OCI-LY1 (cell line): ENCODE measurements at regions not wholly inside any gene's neighbourhood (a gene's known extent, or its start where the extent isn't known, plus 50 kb on each side); places are given as distances from the start of the nearest gene placed in this dataset.

ENCODE experiments used
- EZH2 ChIP-seq: fragments of 200-600 bp; sonication (generic), shearing (Covaris generic); IDR thresholded peaks from 2 replicates; pipeline ENCODE4 v1.8.0; 2017; ENCODE audit warnings: borderline replicate concordance, mixed run types, mild to moderate bottlenecking, antibody characterized with exemption, low read length, moderate library complexity, mixed read lengths
- TF ChIP-seq, protein P1 (sequence below): fragments of 200-600 bp; sonication (generic), shearing (Covaris generic); IDR thresholded peaks from 2 replicates; pipeline ENCODE4 v1.5.1; 2017; ENCODE audit warnings: mild to moderate bottlenecking, antibody characterized with exemption, low read length, moderate library complexity, mixed read lengths

- no peak for TF ChIP-seq EZH2
- TF ChIP-seq, protein P1, sequence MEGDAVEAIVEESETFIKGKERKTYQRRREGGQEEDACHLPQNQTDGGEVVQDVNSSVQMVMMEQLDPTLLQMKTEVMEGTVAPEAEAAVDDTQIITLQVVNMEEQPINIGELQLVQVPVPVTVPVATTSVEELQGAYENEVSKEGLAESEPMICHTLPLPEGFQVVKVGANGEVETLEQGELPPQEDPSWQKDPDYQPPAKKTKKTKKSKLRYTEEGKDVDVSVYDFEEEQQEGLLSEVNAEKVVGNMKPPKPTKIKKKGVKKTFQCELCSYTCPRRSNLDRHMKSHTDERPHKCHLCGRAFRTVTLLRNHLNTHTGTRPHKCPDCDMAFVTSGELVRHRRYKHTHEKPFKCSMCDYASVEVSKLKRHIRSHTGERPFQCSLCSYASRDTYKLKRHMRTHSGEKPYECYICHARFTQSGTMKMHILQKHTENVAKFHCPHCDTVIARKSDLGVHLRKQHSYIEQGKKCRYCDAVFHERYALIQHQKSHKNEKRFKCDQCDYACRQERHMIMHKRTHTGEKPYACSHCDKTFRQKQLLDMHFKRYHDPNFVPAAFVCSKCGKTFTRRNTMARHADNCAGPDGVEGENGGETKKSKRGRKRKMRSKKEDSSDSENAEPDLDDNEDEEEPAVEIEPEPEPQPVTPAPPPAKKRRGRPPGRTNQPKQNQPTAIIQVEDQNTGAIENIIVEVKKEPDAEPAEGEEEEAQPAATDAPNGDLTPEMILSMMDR: no peak
Measured at GRCh38 chr3:118550122-118550521, 484.5 kb downstream of the IGSF11 start.
